GM12892 (cell line): ENCODE measurements at regions not wholly inside any gene's neighbourhood (a gene's known extent, or its start where the extent isn't known, plus 50 kb on each side); places are given as distances from the start of the nearest gene placed in this dataset.

Experiments
- POLR2A ChIP-seq: IDR thresholded peaks from 2 replicates; pipeline ENCODE4 v1.6.1; 2011; ENCODE audit warnings: low read depth, low read length, control low read depth
- POLR2AphosphoS5 ChIP-seq: IDR thresholded peaks from 2 replicates; pipeline ENCODE4 v1.6.1; 2011; ENCODE audit warnings: low read depth, low read length, control low read depth
- TAF1 ChIP-seq: IDR thresholded peaks from 2 replicates; pipeline ENCODE4 v1.6.1; 2011; ENCODE audit warnings: low read depth, mild to moderate bottlenecking, control low read depth, low read length, borderline replicate concordance

GRCh38 chr6:170108456-170108855 is 182.4 kb downstream of the DLL1 start:
- TF ChIP-seq POLR2A (no peak), POLR2AphosphoS5 (no peak), TAF1 (no peak)
